ENCODE measurements at regions not wholly inside any gene's neighbourhood (a gene's known extent, or its start where the extent isn't known, plus 50 kb on each side); places are given as distances from the start of the nearest gene placed in this dataset.

- TF ChIP-seq CTCF (conservative IDR thresholded peaks at IDR 0.05 in 1 of 2, IDR thresholded peaks at IDR 0.05 in 1 of 2; ENCODE audit: low read depth in 1 of 2, low read length in 2 of 2) (peak; percentile 21 to 56), EZH2 (IDR thresholded peaks at IDR 0.05; ENCODE audit: low read length, missing control alignments) (no peak)
These were observed 80.3 kb upstream of the SCIN start for GRCh38 chr7:12490107-12490688.

Data from fibroblast of lung (primary cell).